T-cell (primary cell): ENCODE measurements at regions not wholly inside any gene's neighbourhood (a gene's known extent, or its start where the extent isn't known, plus 50 kb on each side); places are given as distances from the start of the nearest gene placed in this dataset.
"Not testable (repeated sequence)": the region's sequence is repeated elsewhere in the genome, so short reads cannot be mapped to it uniquely, and the experiment has no call there.

Source experiments
- ATAC-seq, 4 experiments: fragments of 200-7000 bp in 3 of 4; fragments of 150-1000 bp in 1 of 4; cut with Tn5 transposase; replicated peaks in 1 of 4; 1 replicate in 3 of 4; 2 replicates in 1 of 4; pipeline ENCODE4 v1.10.0; 2021; ENCODE audit warnings: moderate library complexity in 3 of 4, mild to moderate bottlenecking in 2 of 4, moderate number of reproducible peaks in 1 of 4
- CTCF ChIA-PET, 2 donors: fragments of 300-600 bp; sonication (Branson Sonifier 250); formaldehyde crosslinking; loops; one replicate each; lab custom pipeline; 2022; ENCODE audit warnings: antibody characterized with exemption in 2 of 2; lab: Charles Lee
- POLR2A ChIA-PET, 2 donors: fragments of 300-600 bp; sonication (Branson Sonifier 250); formaldehyde crosslinking; loops; one replicate each; lab custom pipeline; 2022; ENCODE audit warnings: antibody characterized with exemption in 2 of 2; lab: Charles Lee
- DNase-seq, 35 experiments: peaks; one replicate each; pipeline versions ENCODE4 v3.0.0 to v3.0.0-alpha.2; 2013 to 2023
- H3K27ac ChIP-seq: one replicate; pipeline ENCODE4 v1.5.1; 2013; ENCODE audit warnings: low read length
- H3K27me3 ChIP-seq, 2 experiments: replicated peaks in 1 of 2; 1 replicate in 1 of 2; 2 replicates in 1 of 2; pipeline versions ENCODE4 v1.6.1 to v1.7.0; 2013; ENCODE audit warnings: low read length in 1 of 2, mixed read lengths in 1 of 2; ENCODE audit not compliant: control insufficient read depth in 2 of 2, insufficient read depth in 2 of 2; ENCODE audit errors: extremely low read depth in 1 of 2
- H3K36me3 ChIP-seq, 2 donors: 1 replicate in 1 of 2; 2 replicates in 1 of 2; pipeline versions ENCODE4 v1.6.1 to v1.7.0; 2013; ENCODE audit warnings: low read length in 1 of 2; ENCODE audit not compliant: control insufficient read depth in 2 of 2, insufficient read depth in 1 of 2; ENCODE audit errors: extremely low read depth in 1 of 2
- H3K4me1 ChIP-seq, 2 experiments: 1 replicate in 1 of 2; 2 replicates in 1 of 2; pipeline versions ENCODE4 v1.6.1 to v1.7.0; 2013; ENCODE audit warnings: low read length in 2 of 2, mixed read lengths in 1 of 2; ENCODE audit not compliant: insufficient read depth in 2 of 2, control insufficient read depth in 1 of 2; ENCODE audit errors: extremely low read depth in 1 of 2
- H3K4me3 ChIP-seq, 2 donors: 1 replicate in 1 of 2; 2 replicates in 1 of 2; pipeline versions ENCODE4 v1.5.1 to v1.7.0; 2013; ENCODE audit warnings: mild to moderate bottlenecking in 2 of 2, low read length in 1 of 2, moderate library complexity in 1 of 2; ENCODE audit not compliant: control insufficient read depth in 1 of 2; ENCODE audit errors: extremely low read depth in 1 of 2
- H3K9me3 ChIP-seq: 2 replicates; pipeline ENCODE4 v1.7.0; 2013
- H3K27ac Mint-ChIP-seq, 2 donors: one replicate each; pipeline ENCODE4 v1.8.0; 2020 to 2021; ENCODE audit warnings: mild to moderate bottlenecking in 2 of 2, mixed read lengths in 2 of 2
- H3K27me3 Mint-ChIP-seq, 2 donors: one replicate each; pipeline ENCODE4 v1.8.0; 2021 to 2022; ENCODE audit warnings: mixed read lengths in 2 of 2
- H3K36me3 Mint-ChIP-seq: one replicate; pipeline ENCODE4 v1.8.0; 2021; ENCODE audit warnings: mixed read lengths
- H3K4me1 Mint-ChIP-seq, 3 donors: one replicate each; pipeline ENCODE4 v1.8.0; 2020 to 2022; ENCODE audit warnings: mixed read lengths in 3 of 3, mild to moderate bottlenecking in 1 of 3
- H3K4me3 Mint-ChIP-seq, 3 donors: one replicate each; pipeline ENCODE4 v1.8.0; 2020 to 2022; ENCODE audit warnings: mild to moderate bottlenecking in 3 of 3, mixed read lengths in 3 of 3, moderate library complexity in 3 of 3
- H3K9me3 Mint-ChIP-seq, 3 donors: one replicate each; pipeline ENCODE4 v1.8.0; 2020 to 2022; ENCODE audit warnings: mixed read lengths in 3 of 3
- WGBS: methylation state at CpG from one replicate; pipeline ENCODE4 v1.1.5; 2013; ENCODE audit warnings: missing lambda C conversion rate; ENCODE audit not compliant: insufficient coverage; 5-methylcytosine and 5-hydroxymethylcytosine counted together

- H3K4me3 ChIP-seq, H3K36me3 Mint-ChIP-seq, H3K4me1 Mint-ChIP-seq, H3K4me1 ChIP-seq, CTCF ChIA-PET, H3K27me3 Mint-ChIP-seq, ATAC-seq, H3K27me3 ChIP-seq, H3K27ac Mint-ChIP-seq, H3K27ac ChIP-seq, H3K4me3 Mint-ChIP-seq, POLR2A ChIA-PET, H3K9me3 Mint-ChIP-seq, H3K36me3 ChIP-seq, DNase-seq, H3K9me3 ChIP-seq: not testable (repeated sequence)
- no CpG with 5 or more reads among the region's 1 CpG for WGBS
Measured at GRCh38 chr9:40315215-40315614, 813.3 kb downstream of the FOXD4L6 start.

- H3K36me3 Mint-ChIP-seq, H3K4me1 Mint-ChIP-seq, H3K9me3 ChIP-seq, H3K9me3 Mint-ChIP-seq, ATAC-seq, H3K27me3 ChIP-seq, H3K27ac Mint-ChIP-seq, POLR2A ChIA-PET, H3K27me3 Mint-ChIP-seq, H3K4me3 ChIP-seq, H3K4me1 ChIP-seq, H3K4me3 Mint-ChIP-seq, CTCF ChIA-PET, H3K27ac ChIP-seq, H3K36me3 ChIP-seq: not testable (repeated sequence)
- peak in 1 of 35 experiments; percentile 0 for DNase-seq
- no CpG with 5 or more reads among the region's 6 CpGs for WGBS
Measured at GRCh38 chr9:40289999-40290398, 838.5 kb downstream of the FOXD4L6 start.
